IPS-20b (cell line): ENCODE measurements at regions not wholly inside any gene's neighbourhood (a gene's known extent, or its start where the extent isn't known, plus 50 kb on each side); places are given as distances from the start of the nearest gene placed in this dataset.

ENCODE experiments used
- H3K27ac ChIP-seq: one replicate; pipeline ENCODE4 v1.5.1; 2013; ENCODE audit warnings: low read length
- H3K27me3 ChIP-seq: 2 replicates; pipeline ENCODE4 v1.6.1; 2013; ENCODE audit warnings: mild to moderate bottlenecking, low read length, inconsistent platforms; ENCODE audit not compliant: insufficient read depth
- H3K36me3 ChIP-seq: 2 replicates; pipeline ENCODE4 v1.6.1; 2013; ENCODE audit warnings: low read depth, mild to moderate bottlenecking, inconsistent platforms, low read length, moderate library complexity; ENCODE audit not compliant: insufficient read depth
- H3K4me1 ChIP-seq: 2 replicates; pipeline ENCODE4 v1.6.1; 2013; ENCODE audit warnings: mild to moderate bottlenecking, control low read depth, inconsistent platforms, low read length, moderate library complexity; ENCODE audit not compliant: insufficient read depth
- H3K4me3 ChIP-seq: 2 replicates; pipeline ENCODE4 v1.5.1; 2013; ENCODE audit warnings: mild to moderate bottlenecking, low read length, inconsistent platforms
- H3K9ac ChIP-seq: 2 replicates; pipeline ENCODE4 v1.6.1; 2013; ENCODE audit warnings: low read depth, mild to moderate bottlenecking, inconsistent platforms, low read length, moderate library complexity
- H3K9me3 ChIP-seq: 2 replicates; pipeline ENCODE4 v1.6.1; 2013; ENCODE audit warnings: mild to moderate bottlenecking, low read depth, low read length, inconsistent platforms; ENCODE audit not compliant: insufficient read depth

GRCh38 chr1:4271338-4271998 is 371.4 kb upstream of the C1orf174 start:
- Histone ChIP-seq H3K9me3 (no peaks in the 10 kb centered on the region), H3K36me3 (no peaks in the 10 kb centered on the region), H3K27ac (no peak overlapping the region), H3K4me1 (peaks cover under 1% of the 10 kb centered on the region; the same call in 1 of the 2 replicates), H3K27me3 (no peaks in the 10 kb centered on the region), H3K4me3 (no peak overlapping the region), H3K9ac (no peak overlapping the region)

- Histone ChIP-seq H3K4me1 (peaks cover 6% of the 10 kb centered on the region; the same call in 1 of the 2 replicates), H3K9ac (no peak overlapping the region), H3K9me3 (peaks cover 4% of the 10 kb centered on the region; the same call in 1 of the 2 replicates), H3K27me3 (no peaks in the 10 kb centered on the region), H3K27ac (no peak overlapping the region), H3K4me3 (no peak overlapping the region), H3K36me3 (no peaks in the 10 kb centered on the region)
These were observed 372.5 kb upstream of the C1orf174 start for GRCh38 chr1:4272568-4272967.

GRCh38 chr1:4273243-4273642 is 373.2 kb upstream of the C1orf174 start:
- no peak overlapping the region for H3K4me3 ChIP-seq
- no peak overlapping the region for H3K27ac ChIP-seq
- H3K9ac ChIP-seq: no peak overlapping the region
- H3K36me3 ChIP-seq: no peaks in the 10 kb centered on the region
- peaks cover 6% of the 10 kb centered on the region; the same call in 1 of the 2 replicates for H3K4me1 ChIP-seq
- H3K9me3 ChIP-seq: peaks cover 10% of the 10 kb centered on the region
- H3K27me3 ChIP-seq: no peaks in the 10 kb centered on the region

- no peak overlapping the region for H3K4me3 ChIP-seq
- H3K27me3 ChIP-seq: no peaks in the 10 kb centered on the region
- peaks cover 11% of the 10 kb centered on the region for H3K9me3 ChIP-seq
- H3K27ac ChIP-seq: no peak overlapping the region
- H3K9ac ChIP-seq: no peak overlapping the region
- H3K4me1 ChIP-seq: peaks cover 6% of the 10 kb centered on the region; the same call in 1 of the 2 replicates
- no peaks in the 10 kb centered on the region for H3K36me3 ChIP-seq
These were observed 373.7 kb upstream of the C1orf174 start for GRCh38 chr1:4273747-4274146.

GRCh38 chr1:4275083-4275482 is 375.0 kb upstream of the C1orf174 start:
- Histone ChIP-seq H3K4me1 (peaks cover 6% of the 10 kb centered on the region; the same call in 1 of the 2 replicates), H3K4me3 (no peak overlapping the region), H3K27ac (no peak overlapping the region), H3K36me3 (no peaks in the 10 kb centered on the region), H3K27me3 (no peaks in the 10 kb centered on the region), H3K9ac (no peak overlapping the region), H3K9me3 (peaks cover 11% of the 10 kb centered on the region)

- Histone ChIP-seq H3K27me3 (no peaks in the 10 kb centered on the region), H3K36me3 (no peaks in the 10 kb centered on the region), H3K4me1 (peaks cover 6% of the 10 kb centered on the region; the same call in 1 of the 2 replicates), H3K4me3 (peak overlapping the region; percentile 36; the same call in 1 of the 2 replicates), H3K9me3 (peaks cover 11% of the 10 kb centered on the region), H3K27ac (no peak overlapping the region), H3K9ac (no peak overlapping the region)
These were observed 376.2 kb upstream of the C1orf174 start for GRCh38 chr1:4276238-4276637.

- H3K27me3 ChIP-seq: no peaks in the 10 kb centered on the region
- H3K9me3 ChIP-seq: peaks cover 11% of the 10 kb centered on the region
- no peak overlapping the region for H3K4me3 ChIP-seq
- H3K4me1 ChIP-seq: peaks cover 6% of the 10 kb centered on the region; the same call in 1 of the 2 replicates
- no peak overlapping the region for H3K9ac ChIP-seq
- no peaks in the 10 kb centered on the region for H3K36me3 ChIP-seq
- H3K27ac ChIP-seq: no peak overlapping the region
These were observed 376.8 kb upstream of the AJAP1 start for GRCh38 chr1:4277598-4277997.

GRCh38 chr1:4284976-4285375 is 369.4 kb upstream of the AJAP1 start:
- Histone ChIP-seq H3K4me1 (no peaks in the 10 kb centered on the region), H3K27ac (no peak overlapping the region), H3K9ac (no peak overlapping the region), H3K27me3 (no peaks in the 10 kb centered on the region), H3K4me3 (no peak overlapping the region), H3K36me3 (no peaks in the 10 kb centered on the region), H3K9me3 (no peaks in the 10 kb centered on the region)

- H3K27me3 ChIP-seq: no peaks in the 10 kb centered on the region
- no peaks in the 10 kb centered on the region; the same call in 1 of the 2 replicates for H3K9me3 ChIP-seq
These were observed 361.5 kb upstream of the AJAP1 start for GRCh38 chr1:4292861-4293260.

GRCh38 chr1:4298361-4299083 is 355.9 kb upstream of the AJAP1 start:
- no peaks in the 10 kb centered on the region; the same call in 1 of the 2 replicates for H3K9me3 ChIP-seq
- no peaks in the 10 kb centered on the region for H3K4me1 ChIP-seq
- no peaks in the 10 kb centered on the region for H3K36me3 ChIP-seq
- H3K9ac ChIP-seq: no peak overlapping the region
- no peak overlapping the region for H3K27ac ChIP-seq
- no peaks in the 10 kb centered on the region for H3K27me3 ChIP-seq
- H3K4me3 ChIP-seq: no peak overlapping the region

More at GRCh38 chr1:4292861-4293260, 361.5 kb upstream of the AJAP1 start:
- Histone ChIP-seq H3K4me1 (no peaks in the 10 kb centered on the region), H3K36me3 (no peaks in the 10 kb centered on the region), H3K4me3 (no peak overlapping the region), H3K9ac (no peak overlapping the region), H3K27ac (no peak overlapping the region)

GRCh38 chr1:4301007-4301406 is 353.4 kb upstream of the AJAP1 start:
- Histone ChIP-seq H3K4me3 (no peak overlapping the region), H3K9ac (no peak overlapping the region), H3K9me3 (peaks cover 13% of the 10 kb centered on the region; the same call in 1 of the 2 replicates), H3K36me3 (no peaks in the 10 kb centered on the region), H3K27me3 (no peaks in the 10 kb centered on the region), H3K4me1 (no peaks in the 10 kb centered on the region), H3K27ac (no peak overlapping the region)

- Histone ChIP-seq H3K27me3 (no peaks in the 10 kb centered on the region), H3K9me3 (peaks cover 14% of the 10 kb centered on the region; the same call in 1 of the 2 replicates)
These were observed 351.1 kb upstream of the AJAP1 start for GRCh38 chr1:4303303-4303702.

More at GRCh38 chr1:4303303-4303702, 351.1 kb upstream of the AJAP1 start:
- Histone ChIP-seq H3K27ac (no peak overlapping the region), H3K36me3 (no peaks in the 10 kb centered on the region), H3K9ac (no peak overlapping the region), H3K4me3 (no peak overlapping the region), H3K4me1 (no peaks in the 10 kb centered on the region)
